CD4-positive, alpha-beta T cell treated with Interferon gamma for 1 hour (primary cell): ENCODE measurements at regions not wholly inside any gene's neighbourhood (a gene's known extent, or its start where the extent isn't known, plus 50 kb on each side); places are given as distances from the start of the nearest gene placed in this dataset.

ENCODE experiments used
- DNase-seq: peaks from one replicate; pipeline ENCODE4 v3.0.0-alpha.2; 2020

GRCh38 chr2:30371772-30372373 lies 75.2 kb upstream of the LCLAT1 start:
- no peak for DNase-seq

DNA sequence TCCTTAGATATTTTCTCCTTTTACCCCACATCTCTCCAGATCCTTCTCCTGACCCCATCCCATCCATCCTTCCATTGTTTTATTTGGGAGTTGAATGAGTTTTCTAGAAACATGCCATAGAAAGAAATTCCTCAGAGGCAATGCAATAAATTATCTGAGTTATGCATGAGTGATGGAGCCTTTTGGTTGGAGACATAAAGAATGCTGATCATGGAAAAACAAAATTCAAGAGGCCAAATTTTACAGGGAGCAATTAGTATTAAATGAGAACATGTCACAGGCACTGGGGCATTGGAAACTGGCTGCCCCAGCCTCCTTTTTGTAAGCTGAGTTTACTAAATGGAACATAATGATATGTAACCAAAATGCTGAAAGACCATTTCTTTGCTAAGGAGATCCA lies 74.2 kb upstream of the LCLAT1 start:
- DNase-seq: no peak

DNA sequence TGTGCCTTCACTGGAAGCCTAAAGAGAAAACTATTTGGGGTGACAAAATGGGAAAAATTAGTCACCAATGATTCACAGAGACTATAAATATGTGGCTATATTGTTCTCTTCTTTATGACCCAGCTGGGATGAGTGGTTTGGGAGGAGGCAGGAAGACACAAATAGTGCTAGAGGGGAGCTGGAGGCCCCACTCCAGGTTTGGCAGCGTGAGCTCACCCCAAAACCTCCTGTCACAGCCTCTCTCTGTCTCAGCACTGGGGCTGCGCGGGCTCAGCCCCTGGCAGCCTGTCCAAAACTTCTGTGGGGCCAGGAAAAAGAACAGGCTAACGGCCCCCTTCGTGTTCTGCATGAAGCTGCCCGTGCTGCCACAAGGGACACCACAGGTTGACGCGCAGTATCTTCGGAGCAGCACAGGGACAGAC lies 73.2 kb upstream of the LCLAT1 start:
- no peak for DNase-seq

GRCh38 chr2:30374380-30374779 lies 72.7 kb upstream of the LCLAT1 start:
- DNase-seq: no peak

DNA sequence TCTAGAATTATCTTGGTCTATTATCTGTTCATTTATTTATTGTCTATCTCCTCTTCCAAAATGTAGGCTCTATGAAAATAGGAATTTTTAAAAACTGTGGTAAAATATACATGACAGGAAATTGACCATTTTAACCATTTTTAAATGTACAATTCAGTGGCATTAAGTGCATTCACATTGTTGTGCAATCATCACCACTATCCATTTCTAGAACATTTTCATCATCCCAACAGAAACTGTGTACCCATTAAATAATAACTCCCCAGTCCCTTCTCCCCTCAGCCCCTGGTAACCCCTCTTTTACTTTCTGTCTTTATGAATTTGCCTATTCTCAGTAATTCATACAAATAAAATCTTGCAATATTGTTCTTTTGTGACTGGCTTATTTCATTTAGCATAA lies 71.1 kb upstream of the LCLAT1 start:
- DNase-seq: no peak

DNA sequence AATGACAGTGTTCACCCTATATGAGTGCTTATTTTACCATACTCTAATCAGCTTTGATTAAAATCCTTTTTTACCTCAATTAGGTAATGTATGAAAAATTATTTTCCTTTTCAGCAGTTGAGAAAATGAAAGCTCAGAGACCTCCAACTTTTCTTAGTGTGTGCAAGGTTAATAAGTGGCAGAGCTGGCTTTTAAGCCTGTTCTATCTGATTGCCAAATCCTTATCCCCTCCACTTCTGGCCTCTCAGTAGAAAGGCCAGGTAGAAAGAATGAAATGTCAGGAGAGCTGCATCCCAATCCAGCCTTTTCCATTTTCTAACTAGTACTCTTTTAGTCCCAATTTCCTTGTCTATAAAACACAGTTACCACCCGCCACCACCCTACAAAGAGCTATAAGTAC lies 67.6 kb upstream of the LCLAT1 start:
- no peak for DNase-seq

- DNase-seq: no peak
These were observed 66.2 kb upstream of the LCLAT1 start for GRCh38 chr2:30380824-30381223.

- DNase-seq: no peak
These were observed 64.8 kb upstream of the LCLAT1 start for GRCh38 chr2:30382162-30382783.

DNA sequence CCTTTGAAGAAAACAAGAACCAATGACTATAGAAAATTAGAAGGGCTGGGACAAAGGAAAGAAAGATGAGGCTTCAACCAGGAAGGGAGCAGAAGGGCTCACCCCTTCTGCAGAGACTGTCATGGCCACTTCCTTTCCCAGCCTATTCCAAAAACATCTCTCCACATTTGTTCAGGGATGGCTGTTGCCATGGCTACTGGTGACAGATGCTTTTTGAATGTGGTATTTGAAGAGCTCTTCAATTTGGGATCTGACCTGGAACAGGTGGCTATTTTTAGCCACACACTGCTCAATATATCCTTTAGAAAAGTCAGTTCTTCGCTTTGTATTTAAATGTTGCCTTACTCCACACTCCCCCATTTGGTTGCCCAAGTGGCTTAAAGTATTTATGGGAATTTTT lies 64.1 kb upstream of the LCLAT1 start:
- no peak for DNase-seq

DNA sequence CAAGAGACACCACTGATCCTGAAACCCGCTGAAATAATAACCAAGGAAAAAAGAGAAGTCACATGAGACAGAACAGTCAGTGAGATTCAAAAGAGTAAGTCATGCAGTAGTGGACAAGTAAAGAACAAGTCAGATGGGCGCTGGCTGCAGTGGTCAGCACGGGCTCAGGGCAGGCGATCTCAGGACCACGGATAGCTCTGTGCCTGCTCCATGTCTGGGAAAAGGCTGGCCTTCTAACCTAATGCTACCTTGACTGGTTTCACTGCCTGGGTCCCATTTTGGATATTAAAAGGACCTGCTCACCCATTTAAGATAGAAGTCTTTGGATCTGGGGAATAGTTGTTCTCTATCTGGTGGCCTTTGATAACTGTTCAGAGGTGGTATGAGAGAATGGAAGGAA lies 61.7 kb upstream of the LCLAT1 start:
- no peak for DNase-seq

GRCh38 chr2:30392097-30392496 lies 54.9 kb upstream of the LCLAT1 start:
- no peak for DNase-seq

DNA sequence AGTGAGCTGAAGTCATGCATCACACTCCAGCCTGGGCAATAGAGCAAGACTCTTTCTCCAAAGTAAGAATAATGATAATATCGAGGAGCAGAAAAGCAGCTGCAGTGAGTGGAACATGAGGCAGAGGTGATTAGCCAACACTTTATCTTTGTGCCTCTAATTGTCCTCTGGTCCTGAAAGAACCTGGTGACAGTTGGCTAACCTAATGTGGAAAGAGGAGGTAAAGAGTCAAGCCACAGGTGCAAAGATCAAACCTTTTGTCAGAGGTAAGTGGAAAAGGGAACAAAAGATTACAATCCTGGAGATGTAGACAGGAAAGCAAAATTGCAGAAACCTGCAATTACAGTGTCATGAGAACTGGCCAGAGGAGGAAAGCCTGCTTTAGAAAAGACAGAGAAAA lies 53.5 kb upstream of the LCLAT1 start:
- no peak for DNase-seq

DNA sequence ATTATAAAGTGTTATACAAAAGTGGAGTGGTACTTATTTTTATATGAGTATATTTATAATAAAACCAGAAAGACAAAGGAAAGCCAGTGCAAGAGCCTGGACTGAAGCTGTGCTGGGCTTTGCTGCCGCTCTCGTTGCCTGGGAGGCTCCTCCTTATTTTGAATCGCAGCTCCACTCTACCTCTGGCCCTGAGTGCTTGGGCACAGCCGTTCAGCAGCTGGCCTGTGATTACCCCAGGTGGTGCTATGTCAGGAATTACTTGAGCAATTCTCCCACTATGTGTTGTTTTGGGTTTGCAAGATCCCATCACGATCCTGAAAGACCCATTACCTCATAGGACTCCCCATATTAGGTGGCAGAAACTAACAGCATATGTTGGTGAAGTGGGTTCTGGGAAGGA lies 53.0 kb upstream of the LCLAT1 start:
- no peak for DNase-seq

DNA sequence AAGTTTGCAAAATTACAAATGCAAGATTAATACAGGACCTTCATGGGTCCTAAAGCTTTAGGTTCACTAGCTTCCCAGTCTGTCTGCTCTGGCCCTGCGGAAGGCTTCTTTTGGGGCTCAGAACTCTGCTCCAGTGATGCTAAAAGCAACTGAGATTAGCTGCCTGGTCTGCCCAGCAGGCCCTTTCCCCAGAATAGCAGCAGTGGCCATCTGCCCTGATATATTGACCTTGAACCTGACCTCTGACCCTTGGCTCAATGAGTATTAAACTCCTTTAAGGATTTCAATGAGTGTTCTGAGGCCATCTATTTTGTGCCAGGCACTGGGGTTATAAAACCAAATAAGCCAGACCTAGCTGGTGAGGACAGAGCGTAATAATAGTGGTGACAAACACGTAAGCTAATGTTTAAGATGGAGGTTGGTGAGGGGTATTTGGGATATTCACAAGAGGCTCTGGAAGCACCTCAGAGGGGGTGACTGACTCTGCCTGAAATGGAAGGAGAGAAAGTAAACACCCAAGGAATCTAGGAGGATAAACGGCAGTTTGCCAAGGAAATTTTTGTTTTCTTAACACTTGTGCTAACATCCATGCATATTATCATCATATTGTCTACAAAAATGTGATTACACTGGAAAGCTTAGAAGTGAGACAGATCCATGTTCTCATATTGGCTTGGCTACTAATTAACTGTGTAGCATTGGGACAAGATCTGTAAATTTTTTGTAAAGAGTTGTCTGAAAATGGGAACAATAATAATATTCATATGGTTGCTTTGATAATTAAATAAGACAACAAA lies 50.4 kb upstream of the LCLAT1 start:
- DNase-seq: no peak
